HG03066 (cell line): ENCODE measurements at regions not wholly inside any gene's neighbourhood (a gene's known extent, or its start where the extent isn't known, plus 50 kb on each side); places are given as distances from the start of the nearest gene placed in this dataset.

Experiments
- ATAC-seq: cut with Tn5 transposase; IDR thresholded peaks from one replicate; pipeline ENCODE4 v1.9.1; 2021; ENCODE audit warnings: low read depth; ENCODE audit not compliant: unreplicated experiment

GRCh38 chr5:58077416-58077815 lies 382.5 kb downstream of the PLK2 start:
- no peak for ATAC-seq

- ATAC-seq, result no peak
Measured at GRCh38 chr5:58076483-58077257, 383.2 kb downstream of the PLK2 start.

GRCh38 chr5:58075907-58076306 lies 384.0 kb downstream of the PLK2 start:
- no peak for ATAC-seq

GRCh38 chr5:58074717-58075116 lies 385.2 kb downstream of the PLK2 start:
- ATAC-seq, result no peak

GRCh38 chr5:58074222-58074621 lies 385.7 kb downstream of the PLK2 start:
- ATAC-seq, result no peak

- ATAC-seq, result no peak
Measured at GRCh38 chr5:58073243-58073642, 386.6 kb downstream of the PLK2 start.

GRCh38 chr5:58072300-58072965 lies 387.5 kb downstream of the PLK2 start:
- ATAC-seq, result no peak

GRCh38 chr5:58071566-58071965 lies 388.3 kb downstream of the PLK2 start:
- no peak for ATAC-seq

- ATAC-seq, result no peak
Measured at GRCh38 chr5:58069846-58070245, 390.0 kb downstream of the PLK2 start.

GRCh38 chr5:58069016-58069705 lies 390.7 kb downstream of the PLK2 start:
- ATAC-seq, result no peak

- no peak for ATAC-seq
Measured at GRCh38 chr5:58066557-58066956, 393.3 kb downstream of the PLK2 start.

GRCh38 chr5:58066076-58066475 lies 393.8 kb downstream of the PLK2 start:
- no peak for ATAC-seq

GRCh38 chr5:58064801-58065200 lies 395.1 kb downstream of the PLK2 start:
- no peak for ATAC-seq

- ATAC-seq, result no peak
Measured at GRCh38 chr5:58060996-58061395, 398.9 kb downstream of the PLK2 start.

- no peak for ATAC-seq
Measured at GRCh38 chr5:58057324-58057723, 402.6 kb downstream of the PLK2 start.

GRCh38 chr5:58056546-58056945 lies 403.3 kb downstream of the PLK2 start:
- ATAC-seq, result no peak

- ATAC-seq, result no peak
Measured at GRCh38 chr5:58054018-58054417, 405.9 kb downstream of the PLK2 start.

GRCh38 chr5:58048954-58049353 lies 410.9 kb downstream of the PLK2 start:
- no peak for ATAC-seq

GRCh38 chr5:58048185-58048925 lies 411.5 kb downstream of the PLK2 start:
- no peak for ATAC-seq

- ATAC-seq, result no peak
Measured at GRCh38 chr5:58046371-58046770, 413.5 kb downstream of the PLK2 start.

- no peak for ATAC-seq
Measured at GRCh38 chr5:58044166-58044565, 415.7 kb downstream of the PLK2 start.
